ENCODE measurements at regions not wholly inside any gene's neighbourhood (a gene's known extent, or its start where the extent isn't known, plus 50 kb on each side); places are given as distances from the start of the nearest gene placed in this dataset.

DNA sequence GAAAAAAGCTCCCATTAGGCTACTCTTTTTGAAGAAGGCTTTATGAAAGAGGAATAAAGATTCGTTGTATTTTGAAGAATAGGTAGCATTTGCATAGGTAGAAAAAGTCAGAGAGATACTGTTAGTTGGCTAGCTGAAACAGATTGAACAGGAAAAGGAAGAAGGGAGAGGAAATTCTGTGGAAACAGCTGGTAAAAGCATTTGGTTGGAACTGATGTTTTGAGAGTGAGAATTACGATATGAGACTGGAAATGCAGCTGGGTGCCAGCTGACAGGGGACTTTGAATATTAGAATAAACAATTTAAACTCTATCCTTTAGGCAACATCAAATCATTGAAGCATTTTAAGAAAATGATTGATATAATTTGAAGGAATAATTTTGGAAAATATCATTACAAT is 96.7 kb upstream of the CNTNAP5 start:
- DNase-seq (ENCODE audit: low read depth) = no peak

DNA sequence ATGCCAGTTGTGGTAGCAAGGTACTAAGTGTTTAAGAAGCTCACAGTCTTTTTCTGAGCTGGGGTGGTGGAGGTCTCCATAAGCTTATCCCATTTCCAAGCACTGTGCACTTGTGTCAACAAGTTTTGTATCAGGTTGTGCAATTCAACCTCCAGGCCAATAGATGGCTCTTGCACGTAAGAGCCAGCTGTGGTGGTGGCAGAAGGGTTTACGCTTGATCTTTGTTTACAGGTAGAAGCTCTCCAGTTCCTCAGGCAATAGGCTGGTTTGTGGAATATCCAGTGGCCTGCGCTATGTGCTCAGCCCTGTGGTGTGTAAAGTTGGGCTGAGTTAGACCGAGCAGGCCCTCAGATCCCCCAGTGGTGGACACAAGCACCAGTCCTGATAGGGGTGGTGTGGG is 89.7 kb upstream of the CNTNAP5 start:
- DNase-seq (ENCODE audit: low read depth) = no peak

DNA sequence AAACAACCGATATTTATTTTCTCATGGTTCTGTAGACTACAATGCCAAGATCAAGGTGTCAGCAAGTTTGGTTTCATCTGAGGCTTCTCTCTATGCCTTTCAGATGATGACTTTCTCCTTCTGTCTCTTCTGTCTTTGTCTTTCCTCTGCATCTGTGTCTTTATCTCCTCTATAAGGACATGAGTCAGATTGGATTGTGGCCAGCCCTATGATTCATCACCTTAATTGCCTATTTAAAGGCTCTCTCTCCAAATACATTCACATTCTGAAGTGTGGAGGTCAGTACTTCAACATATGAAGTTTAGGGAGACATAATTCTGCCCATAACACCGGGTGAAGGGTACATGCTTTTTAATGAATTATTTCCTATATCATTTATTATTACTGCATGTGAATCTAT is 71.2 kb upstream of the CNTNAP5 start:
- peak; percentile 0 for DNase-seq (ENCODE audit: low read depth)

DNA sequence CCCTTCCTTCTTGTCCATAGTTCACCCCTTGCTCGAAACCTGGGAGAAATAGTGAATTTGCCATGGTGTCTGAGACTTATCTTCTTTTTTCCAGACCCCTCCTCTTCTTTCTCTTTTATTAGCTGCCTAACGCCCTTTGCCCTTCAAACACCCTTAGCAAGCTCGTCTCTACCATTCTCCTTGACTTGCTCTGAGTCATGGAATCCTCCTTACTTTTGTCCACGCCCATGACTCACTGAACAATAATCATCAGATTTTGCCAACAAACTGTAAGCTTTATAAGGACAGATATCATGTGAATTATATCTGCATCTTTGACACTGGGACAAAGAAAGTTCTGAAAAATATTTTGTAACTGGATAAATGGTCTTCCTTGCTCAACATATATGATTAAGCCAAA is 67.1 kb upstream of the CNTNAP5 start:
- no peak for DNase-seq (ENCODE audit: low read depth)

DNA sequence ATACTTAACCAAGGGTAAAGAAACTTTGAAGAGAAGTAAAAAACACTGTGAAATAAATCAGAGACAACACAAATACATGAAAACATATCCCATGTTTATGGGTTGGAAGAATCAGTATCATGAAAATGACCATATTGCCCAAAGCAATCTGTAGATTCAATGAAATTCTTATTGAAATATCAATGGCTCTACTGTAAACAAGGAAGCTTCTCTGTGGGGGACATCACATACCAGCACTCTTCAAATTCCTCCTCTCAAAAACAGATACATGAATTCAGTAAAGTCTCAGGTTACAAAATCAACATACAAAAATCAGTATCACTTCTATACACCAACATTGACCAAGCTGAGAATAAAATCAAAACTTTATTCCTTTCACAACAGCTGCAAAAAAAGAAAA is 63.5 kb upstream of the CNTNAP5 start:
- DNase-seq (ENCODE audit: low read depth) = no peak

DNA sequence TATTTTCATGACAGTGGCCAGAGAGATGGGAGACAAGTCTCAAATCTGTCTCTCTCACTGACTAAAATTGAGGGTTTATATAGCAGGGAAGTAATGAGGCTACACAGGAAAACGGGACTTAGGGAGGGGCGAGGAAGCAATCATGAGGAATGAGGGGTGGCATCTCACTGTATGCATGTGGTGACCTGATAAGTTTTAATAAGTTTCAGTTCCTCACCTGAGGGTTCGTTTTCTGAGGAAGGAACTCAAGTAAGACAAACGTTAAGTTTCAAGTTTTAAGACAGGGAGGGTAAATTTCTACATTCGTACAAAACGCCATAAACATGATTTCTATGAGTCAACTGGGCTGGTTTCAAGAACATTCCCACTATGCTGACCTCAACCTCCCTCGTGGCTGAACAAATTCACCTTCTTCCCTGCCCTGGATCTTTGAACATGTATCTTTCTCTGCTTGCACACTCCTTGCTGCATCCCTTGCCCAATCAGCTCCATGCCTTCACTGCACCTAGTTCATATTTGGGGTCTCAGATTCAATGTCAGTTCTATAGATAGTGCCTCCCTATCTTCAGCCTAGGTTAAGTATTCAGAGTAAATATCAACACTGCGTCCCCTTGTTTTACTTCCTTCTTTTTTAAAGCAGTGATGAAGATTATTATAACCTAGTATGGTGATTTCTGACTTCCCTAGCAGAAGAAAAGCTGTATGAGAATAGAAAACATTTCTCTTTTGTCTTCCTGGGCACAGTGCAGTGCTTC is 53.3 kb upstream of the CNTNAP5 start:
- no peak for DNase-seq (ENCODE audit: low read depth)

All from stromal cell of bone marrow (primary cell).